ENCODE measurements at regions not wholly inside any gene's neighbourhood (a gene's known extent, or its start where the extent isn't known, plus 50 kb on each side); places are given as distances from the start of the nearest gene placed in this dataset.

DNA sequence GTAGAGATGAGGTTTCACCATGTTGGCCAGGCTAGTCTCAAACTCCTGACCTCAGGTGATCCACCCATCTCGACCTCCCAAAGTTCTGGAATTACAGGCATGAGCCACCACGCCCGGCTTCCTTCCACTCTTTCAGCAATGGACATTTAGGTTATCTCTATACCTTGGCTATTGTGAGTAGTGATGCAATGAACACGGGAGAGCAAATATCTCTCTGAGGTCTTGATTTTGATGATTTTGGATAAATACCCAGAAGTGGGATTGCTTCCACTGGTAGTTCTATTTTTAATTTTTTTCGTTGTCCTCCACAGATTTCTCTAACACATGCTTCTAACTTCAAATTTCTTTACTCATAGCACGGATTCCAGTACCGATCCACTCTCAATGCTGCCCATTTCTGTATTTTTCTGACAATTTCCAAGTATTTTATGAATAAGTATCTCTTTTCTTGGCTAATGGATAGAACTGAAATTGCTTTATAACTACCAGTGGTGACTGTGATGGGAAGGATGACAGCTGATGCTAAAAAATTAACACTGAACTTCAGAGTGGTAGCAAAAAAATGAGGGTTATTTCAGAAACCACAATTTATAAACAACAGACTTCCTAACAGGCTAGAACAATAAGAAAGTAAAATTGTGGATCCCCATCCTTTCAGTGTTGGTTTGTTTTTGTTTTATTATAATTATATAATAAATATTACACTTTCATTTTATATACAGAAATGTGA is 327.5 kb upstream of the RUNX1 start:
- no peak for DNase-seq (ENCODE audit: low spot score)
- H3K4me3 ChIP-seq: no peak overlapping the region
- no peak overlapping the region for H3K27ac ChIP-seq
- TF ChIP-seq, protein P1, sequence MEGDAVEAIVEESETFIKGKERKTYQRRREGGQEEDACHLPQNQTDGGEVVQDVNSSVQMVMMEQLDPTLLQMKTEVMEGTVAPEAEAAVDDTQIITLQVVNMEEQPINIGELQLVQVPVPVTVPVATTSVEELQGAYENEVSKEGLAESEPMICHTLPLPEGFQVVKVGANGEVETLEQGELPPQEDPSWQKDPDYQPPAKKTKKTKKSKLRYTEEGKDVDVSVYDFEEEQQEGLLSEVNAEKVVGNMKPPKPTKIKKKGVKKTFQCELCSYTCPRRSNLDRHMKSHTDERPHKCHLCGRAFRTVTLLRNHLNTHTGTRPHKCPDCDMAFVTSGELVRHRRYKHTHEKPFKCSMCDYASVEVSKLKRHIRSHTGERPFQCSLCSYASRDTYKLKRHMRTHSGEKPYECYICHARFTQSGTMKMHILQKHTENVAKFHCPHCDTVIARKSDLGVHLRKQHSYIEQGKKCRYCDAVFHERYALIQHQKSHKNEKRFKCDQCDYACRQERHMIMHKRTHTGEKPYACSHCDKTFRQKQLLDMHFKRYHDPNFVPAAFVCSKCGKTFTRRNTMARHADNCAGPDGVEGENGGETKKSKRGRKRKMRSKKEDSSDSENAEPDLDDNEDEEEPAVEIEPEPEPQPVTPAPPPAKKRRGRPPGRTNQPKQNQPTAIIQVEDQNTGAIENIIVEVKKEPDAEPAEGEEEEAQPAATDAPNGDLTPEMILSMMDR (IDR thresholded peaks at IDR 0.05): no peak

- no peak for DNase-seq (ENCODE audit: low spot score)
- H3K4me3 ChIP-seq: no peak overlapping the region
- TF ChIP-seq, protein P1 (IDR thresholded peaks at IDR 0.05): no peak
- no peak overlapping the region for H3K27ac ChIP-seq
Measured at GRCh38 chr21:35375115-35375514, 326.0 kb upstream of the RUNX1 start.

DNA sequence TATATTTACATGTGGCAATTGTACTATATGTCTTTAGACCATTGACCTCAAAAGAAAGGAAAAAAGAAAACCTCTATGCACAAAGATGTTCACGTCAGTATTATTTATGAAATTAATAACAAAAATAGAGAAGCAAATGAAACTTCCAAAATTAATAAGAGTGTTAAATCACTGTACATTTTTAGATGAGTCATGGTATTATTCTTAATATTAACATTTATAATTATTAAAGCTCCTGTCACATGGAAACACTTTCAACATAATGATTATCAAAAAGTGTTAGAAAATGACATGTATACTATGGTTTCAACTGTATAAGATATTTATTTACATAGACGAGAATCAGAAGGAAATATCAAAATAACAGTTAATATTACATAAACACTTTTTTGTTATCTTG is 324.9 kb upstream of the RUNX1 start:
- Histone ChIP-seq H3K4me3 (no peak overlapping the region), H3K27ac (no peak overlapping the region)
- no peak for DNase-seq (ENCODE audit: low spot score)
- TF ChIP-seq, protein P1 (IDR thresholded peaks at IDR 0.05): no peak

- no peak overlapping the region for H3K4me3 ChIP-seq
- TF ChIP-seq, protein P1 (IDR thresholded peaks at IDR 0.05): no peak
- DNase-seq (ENCODE audit: low spot score): no peak
Measured at GRCh38 chr21:35372201-35372600, 323.1 kb upstream of the RUNX1 start.

GRCh38 chr21:35370671-35371070 is 321.6 kb upstream of the RUNX1 start:
- no peak overlapping the region for H3K27ac ChIP-seq
- TF ChIP-seq, protein P1 (IDR thresholded peaks at IDR 0.05): no peak
- DNase-seq (ENCODE audit: low spot score): no peak
- H3K4me3 ChIP-seq: no peak overlapping the region

More at GRCh38 chr21:35372201-35372600, 323.1 kb upstream of the RUNX1 start:
- no peak overlapping the region for H3K27ac ChIP-seq

DNA sequence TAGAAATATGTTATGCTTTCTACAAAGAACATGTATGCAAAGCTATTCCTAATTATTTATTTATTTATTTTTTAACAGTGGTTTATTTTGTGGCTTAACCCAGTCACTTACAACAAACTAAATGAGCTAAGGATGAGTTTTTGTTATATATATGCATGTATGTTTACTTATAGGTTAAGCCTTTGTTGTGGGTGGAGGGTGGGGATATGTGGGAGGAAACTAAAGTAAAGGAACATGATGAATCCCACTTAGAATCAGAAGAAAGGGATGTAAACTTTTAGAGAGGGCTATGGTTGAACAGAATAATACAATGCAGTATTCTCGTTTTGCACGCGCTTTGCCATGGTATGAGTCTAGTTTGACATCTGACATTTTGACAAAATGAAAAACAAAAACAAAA is 321.0 kb upstream of the RUNX1 start:
- H3K27ac ChIP-seq: no peak overlapping the region
- no peak overlapping the region for H3K4me3 ChIP-seq
- no peak for DNase-seq (ENCODE audit: low spot score)
- TF ChIP-seq, protein P1 (IDR thresholded peaks at IDR 0.05): no peak

DNA sequence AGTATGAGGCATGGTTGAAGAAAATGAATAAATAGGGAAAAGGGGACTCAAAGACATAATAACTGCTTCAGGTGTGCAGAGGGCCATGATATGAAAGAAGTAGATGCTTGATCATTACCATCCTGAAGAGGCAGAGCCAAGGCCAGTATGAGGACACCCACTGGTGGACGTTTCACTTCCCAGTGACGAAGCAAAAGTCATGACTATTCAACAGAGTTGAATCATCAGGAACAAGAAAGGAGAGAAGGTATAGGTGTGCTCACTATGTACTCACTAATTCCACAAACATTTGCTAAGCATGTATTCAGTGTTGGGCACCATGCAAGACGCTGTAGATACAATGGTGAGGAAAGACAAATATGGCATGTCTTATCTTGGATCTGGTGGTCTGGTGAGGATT is 319.2 kb upstream of the RUNX1 start:
- H3K4me3 ChIP-seq: no peak overlapping the region
- TF ChIP-seq, protein P1 (IDR thresholded peaks at IDR 0.05): no peak
- H3K27ac ChIP-seq: no peak overlapping the region
- no peak for DNase-seq (ENCODE audit: low spot score)
